Neural crest cell (in vitro differentiated cells): ENCODE measurements at regions not wholly inside any gene's neighbourhood (a gene's known extent, or its start where the extent isn't known, plus 50 kb on each side); places are given as distances from the start of the nearest gene placed in this dataset.

Experiments
- DNase-seq: peaks from one replicate; pipeline ENCODE4 v3.0.0; 2021; ENCODE audit warnings: low read depth, mixed read lengths, low spot score
- H3K27ac Mint-ChIP-seq: one replicate; pipeline ENCODE4 v1.8.0; 2021; ENCODE audit warnings: mild to moderate bottlenecking, mixed read lengths; ENCODE audit not compliant: unreplicated experiment
- H3K27me3 Mint-ChIP-seq: 2 replicates; pipeline ENCODE4 v1.8.0; 2021; ENCODE audit warnings: low read depth, mild to moderate bottlenecking, mixed read lengths
- H3K36me3 Mint-ChIP-seq: 2 replicates; pipeline ENCODE4 v1.8.0; 2021; ENCODE audit warnings: low read depth, mild to moderate bottlenecking, mixed read lengths
- H3K4me1 Mint-ChIP-seq: 2 replicates; pipeline ENCODE4 v1.8.0; 2021; ENCODE audit warnings: mixed read lengths
- H3K4me3 Mint-ChIP-seq: one replicate; pipeline ENCODE4 v1.8.0; 2021; ENCODE audit warnings: mild to moderate bottlenecking, mixed read lengths
- H3K9me3 Mint-ChIP-seq: 2 replicates; pipeline ENCODE4 v1.8.0; 2021; ENCODE audit warnings: mixed read lengths
- CTCF ChIP-seq: fragments of 200-600 bp; sonication (generic); conservative IDR thresholded peaks from 2 replicates; pipeline ENCODE4 v1.5.0; 2021; ENCODE audit warnings: antibody characterized with exemption, mild to moderate bottlenecking

GRCh38 chr16:62876133-62876532 lies 839.9 kb upstream of the CDH8 start:
- TF ChIP-seq CTCF: no peak
- H3K9me3 Mint-ChIP-seq: peaks cover 4% of the 10 kb centered on the region

GRCh38 chr16:62872339-62872738 lies 836.1 kb upstream of the CDH8 start:
- peaks cover 19% of the 10 kb centered on the region for H3K4me1 Mint-ChIP-seq
- H3K9me3 Mint-ChIP-seq: no peaks in the 10 kb centered on the region
- no peak for TF ChIP-seq CTCF
- no peak overlapping the region for H3K4me3 Mint-ChIP-seq
- H3K27ac Mint-ChIP-seq: no peak overlapping the region
- no peak for DNase-seq
- no peaks in the 10 kb centered on the region for H3K36me3 Mint-ChIP-seq
- H3K27me3 Mint-ChIP-seq: no peaks in the 10 kb centered on the region

More at GRCh38 chr16:62876133-62876532, 839.9 kb upstream of the CDH8 start:
- Mint-ChIP-seq H3K4me1 (peaks cover 7% of the 10 kb centered on the region), H3K27me3 (no peaks in the 10 kb centered on the region), H3K27ac (no peak overlapping the region), H3K36me3 (no peaks in the 10 kb centered on the region), H3K4me3 (no peak overlapping the region)
- no peak for DNase-seq

- Mint-ChIP-seq H3K4me3 (no peak overlapping the region), H3K36me3 (no peaks in the 10 kb centered on the region), H3K4me1 (peaks cover 19% of the 10 kb centered on the region), H3K27me3 (no peaks in the 10 kb centered on the region), H3K27ac (no peak overlapping the region), H3K9me3 (peaks cover 3% of the 10 kb centered on the region)
- TF ChIP-seq CTCF: peak; percentile 47
- DNase-seq: no peak
These were observed 834.3 kb upstream of the CDH8 start for GRCh38 chr16:62870554-62870953.

- H3K27me3 Mint-ChIP-seq: no peaks in the 10 kb centered on the region
- TF ChIP-seq CTCF: no peak
- peaks cover 19% of the 10 kb centered on the region for H3K4me1 Mint-ChIP-seq
- H3K27ac Mint-ChIP-seq: no peak overlapping the region
- peaks cover 3% of the 10 kb centered on the region for H3K9me3 Mint-ChIP-seq
- no peaks in the 10 kb centered on the region for H3K36me3 Mint-ChIP-seq
- DNase-seq: no peak
- H3K4me3 Mint-ChIP-seq: no peak overlapping the region
These were observed 833.6 kb upstream of the CDH8 start for GRCh38 chr16:62869837-62870236.

GRCh38 chr16:62863139-62863538 lies 826.9 kb upstream of the CDH8 start:
- Mint-ChIP-seq H3K9me3 (peaks cover 16% of the 10 kb centered on the region), H3K27ac (no peak overlapping the region)

More at GRCh38 chr16:62863139-62863538, 826.9 kb upstream of the CDH8 start:
- H3K4me3 Mint-ChIP-seq: no peak overlapping the region
- H3K27me3 Mint-ChIP-seq: no peaks in the 10 kb centered on the region
- H3K36me3 Mint-ChIP-seq: no peaks in the 10 kb centered on the region
- TF ChIP-seq CTCF: no peak
- DNase-seq: no peak
- no peaks in the 10 kb centered on the region for H3K4me1 Mint-ChIP-seq
